ENCODE measurements at regions not wholly inside any gene's neighbourhood (a gene's known extent, or its start where the extent isn't known, plus 50 kb on each side); places are given as distances from the start of the nearest gene placed in this dataset.

DNA sequence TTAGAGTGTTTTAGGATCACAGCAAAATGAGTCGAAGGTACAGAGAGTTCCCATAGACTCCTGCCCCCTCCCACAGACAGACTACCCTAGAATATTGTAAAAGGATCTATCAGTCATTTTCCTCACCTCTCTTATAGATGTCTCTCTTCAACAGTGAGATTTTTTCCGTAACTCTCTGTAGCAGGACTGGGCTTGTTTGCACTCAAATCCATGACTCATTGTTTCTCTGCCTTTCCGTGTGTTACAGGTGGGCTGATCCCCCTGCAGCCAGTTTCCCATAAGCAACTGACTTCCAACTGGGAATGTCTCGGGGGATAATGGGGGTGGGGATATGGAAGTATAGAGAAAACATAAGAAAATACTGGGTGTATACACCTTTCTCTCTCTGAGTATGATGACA lies 921.0 kb downstream of the GATA3 start:
- Histone ChIP-seq H3K4me1 (ENCODE audit: control insufficient read depth in 2 of 2, insufficient read depth in 1 of 2, low read depth in 1 of 2, low read length in 2 of 2) (no peaks in the 10 kb centered on the region), H3K18ac (ENCODE audit: low read length) (no peak overlapping the region), H3K4me2 (ENCODE audit: insufficient read depth, low read length, poor library complexity, severe bottlenecking) (no peak overlapping the region), H4K91ac (ENCODE audit: low read depth, low read length, poor library complexity) (no peak overlapping the region), H3K27ac (replicated peaks; ENCODE audit: low read length) (no peak overlapping the region), H3K4me3 (ENCODE audit: low read length in 2 of 2) (no peak overlapping the region), H3K27me3 (ENCODE audit: control insufficient read depth in 3 of 3, insufficient read depth in 3 of 3, low read depth in 1 of 3, low read length in 3 of 3) (no peaks in the 10 kb centered on the region), H2AK5ac (ENCODE audit: low read depth, low read length) (no peak overlapping the region), H2BK5ac (ENCODE audit: low read length) (no peak overlapping the region), H2BK15ac (ENCODE audit: low read length) (no peak overlapping the region), H3K36me3 (replicated peaks in 1 of 2; ENCODE audit: control insufficient read depth in 2 of 2, insufficient read depth in 2 of 2, low read length in 2 of 2) (no peaks in the 10 kb centered on the region), H3K9me3 (replicated peaks in 1 of 2; ENCODE audit: control insufficient read depth in 2 of 2, insufficient read depth in 1 of 2, low read depth in 1 of 2, low read length in 2 of 2) (no peaks in the 10 kb centered on the region), H2BK120ac (ENCODE audit: low read depth, low read length) (no peak overlapping the region), H2AFZ (ENCODE audit: low read length) (no peak overlapping the region), H3K4ac (ENCODE audit: low read length) (no peak overlapping the region), H3K79me1 (ENCODE audit: low read depth, low read length) (no peaks in the 10 kb centered on the region), H4K8ac (ENCODE audit: low read depth, low read length) (no peak overlapping the region), H3K14ac (ENCODE audit: low read length) (no peak overlapping the region), H3K23ac (ENCODE audit: low read depth, low read length, poor library complexity) (no peak overlapping the region), H3K9ac (ENCODE audit: low read depth, low read length, poor library complexity) (no peak overlapping the region), H2BK12ac (ENCODE audit: low read length) (no peak overlapping the region)
- WGBS, 2 donors (ENCODE audit: extremely low coverage in 2 of 2, insufficient read length in 2 of 2, insufficient replicate concordance in 1 of 2) = no CpG with 5 or more reads among the region's 4 CpGs
- no peak for DNase-seq (ENCODE audit: low spot score)

DNA sequence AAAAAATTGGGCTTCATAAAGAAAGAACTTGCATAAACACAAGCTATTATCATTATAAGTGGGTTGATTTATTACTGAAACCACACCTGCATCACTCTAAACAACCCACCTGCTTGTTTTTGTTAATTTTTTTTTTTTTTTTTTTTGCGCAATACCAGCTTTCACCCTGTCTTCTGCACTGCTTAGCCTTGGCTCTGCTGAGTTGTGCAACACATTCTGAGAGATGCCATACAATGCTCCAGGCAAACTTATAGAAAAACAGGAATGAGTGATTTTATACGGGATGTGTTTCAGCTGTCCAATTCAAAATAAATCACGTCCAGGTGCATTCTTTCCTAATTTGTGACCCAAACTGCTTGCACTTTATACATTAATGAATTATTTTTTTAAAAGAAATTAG lies 923.6 kb downstream of the GATA3 start:
- no peak overlapping the region for H3K23ac ChIP-seq (ENCODE audit: low read depth, low read length, poor library complexity)
- H3K4me3 ChIP-seq (ENCODE audit: low read length in 2 of 2) = no peak overlapping the region
- H3K4me2 ChIP-seq (ENCODE audit: insufficient read depth, low read length, poor library complexity, severe bottlenecking) = no peak overlapping the region
- no peak overlapping the region for H4K8ac ChIP-seq (ENCODE audit: low read depth, low read length)
- no peak overlapping the region for H2BK120ac ChIP-seq (ENCODE audit: low read depth, low read length)
- H2AK5ac ChIP-seq (ENCODE audit: low read depth, low read length) = no peak overlapping the region
- H3K9ac ChIP-seq (ENCODE audit: low read depth, low read length, poor library complexity) = no peak overlapping the region
- no peak overlapping the region for H2BK5ac ChIP-seq (ENCODE audit: low read length)
- no peak for DNase-seq (ENCODE audit: low spot score)
- H2BK15ac ChIP-seq (ENCODE audit: low read length) = no peak overlapping the region
- no peak overlapping the region for H3K4ac ChIP-seq (ENCODE audit: low read length)
- H3K79me1 ChIP-seq (ENCODE audit: low read depth, low read length) = no peaks in the 10 kb centered on the region
- H2AFZ ChIP-seq (ENCODE audit: low read length) = no peak overlapping the region
- H3K27me3 ChIP-seq (ENCODE audit: control insufficient read depth in 3 of 3, insufficient read depth in 3 of 3, low read depth in 1 of 3, low read length in 3 of 3) = no peaks in the 10 kb centered on the region
- H3K4me1 ChIP-seq (ENCODE audit: control insufficient read depth in 2 of 2, insufficient read depth in 1 of 2, low read depth in 1 of 2, low read length in 2 of 2) = no peaks in the 10 kb centered on the region
- no CpG with 5 or more reads among the region's 3 CpGs for WGBS, 2 donors (ENCODE audit: extremely low coverage in 2 of 2, insufficient read length in 2 of 2, insufficient replicate concordance in 1 of 2)
- no peak overlapping the region for H4K91ac ChIP-seq (ENCODE audit: low read depth, low read length, poor library complexity)
- no peak overlapping the region for H3K27ac ChIP-seq (replicated peaks; ENCODE audit: low read length)
- H3K36me3 ChIP-seq (replicated peaks in 1 of 2; ENCODE audit: control insufficient read depth in 2 of 2, insufficient read depth in 2 of 2, low read length in 2 of 2) = no peaks in the 10 kb centered on the region
- H2BK12ac ChIP-seq (ENCODE audit: low read length) = no peak overlapping the region
- H3K14ac ChIP-seq (ENCODE audit: low read length) = no peak overlapping the region
- H3K18ac ChIP-seq (ENCODE audit: low read length) = no peak overlapping the region
- no peaks in the 10 kb centered on the region for H3K9me3 ChIP-seq (replicated peaks in 1 of 2; ENCODE audit: control insufficient read depth in 2 of 2, insufficient read depth in 1 of 2, low read depth in 1 of 2, low read length in 2 of 2)

DNA sequence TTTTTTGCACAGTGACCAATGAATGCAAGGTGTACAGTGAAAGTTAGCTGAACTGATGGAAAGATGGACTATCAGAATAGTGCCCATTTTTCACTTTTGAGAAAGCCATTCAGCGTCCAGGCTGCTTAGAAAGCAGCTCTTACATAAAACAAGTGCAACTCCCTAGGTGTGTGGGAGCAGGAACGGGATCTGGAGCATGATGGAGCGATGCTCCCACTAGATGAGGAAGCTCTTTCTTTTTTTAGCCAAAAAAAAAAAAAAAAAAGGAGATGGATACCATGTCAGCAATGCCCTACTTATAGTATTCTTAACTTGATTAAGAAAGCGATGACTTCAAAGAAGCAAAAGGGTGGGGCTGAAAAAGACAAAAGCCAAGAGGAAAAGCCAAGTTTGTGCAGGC lies 925.5 kb downstream of the GATA3 start:
- DNase-seq (ENCODE audit: low spot score) = no peak
- no peak overlapping the region for H3K18ac ChIP-seq (ENCODE audit: low read length)
- no peak overlapping the region for H3K27ac ChIP-seq (replicated peaks; ENCODE audit: low read length)
- no peak overlapping the region for H3K4ac ChIP-seq (ENCODE audit: low read length)
- no peak overlapping the region for H2AK5ac ChIP-seq (ENCODE audit: low read depth, low read length)
- no peak overlapping the region for H3K9ac ChIP-seq (ENCODE audit: low read depth, low read length, poor library complexity)
- no peak overlapping the region for H4K8ac ChIP-seq (ENCODE audit: low read depth, low read length)
- H3K36me3 ChIP-seq (replicated peaks in 1 of 2; ENCODE audit: control insufficient read depth in 2 of 2, insufficient read depth in 2 of 2, low read length in 2 of 2) = no peaks in the 10 kb centered on the region
- no peak overlapping the region for H4K91ac ChIP-seq (ENCODE audit: low read depth, low read length, poor library complexity)
- no peak overlapping the region for H2BK15ac ChIP-seq (ENCODE audit: low read length)
- H3K9me3 ChIP-seq (replicated peaks in 1 of 2; ENCODE audit: control insufficient read depth in 2 of 2, insufficient read depth in 1 of 2, low read depth in 1 of 2, low read length in 2 of 2) = no peaks in the 10 kb centered on the region
- no peak overlapping the region for H3K14ac ChIP-seq (ENCODE audit: low read length)
- no peak overlapping the region for H2BK5ac ChIP-seq (ENCODE audit: low read length)
- no peak overlapping the region for H2BK12ac ChIP-seq (ENCODE audit: low read length)
- no peak overlapping the region for H2AFZ ChIP-seq (ENCODE audit: low read length)
- no peaks in the 10 kb centered on the region for H3K79me1 ChIP-seq (ENCODE audit: low read depth, low read length)
- H3K23ac ChIP-seq (ENCODE audit: low read depth, low read length, poor library complexity) = no peak overlapping the region
- no CpG with 5 or more reads among the region's 4 CpGs for whole genome bisulfite sequencing, 2 donors (ENCODE audit: extremely low coverage in 2 of 2, insufficient read length in 2 of 2, insufficient replicate concordance in 1 of 2)
- no peak overlapping the region for H3K4me2 ChIP-seq (ENCODE audit: insufficient read depth, low read length, poor library complexity, severe bottlenecking)
- no peak overlapping the region for H2BK120ac ChIP-seq (ENCODE audit: low read depth, low read length)
- H3K4me3 ChIP-seq (ENCODE audit: low read length in 2 of 2) = no peak overlapping the region
- H3K27me3 ChIP-seq (ENCODE audit: control insufficient read depth in 3 of 3, insufficient read depth in 3 of 3, low read depth in 1 of 3, low read length in 3 of 3) = no peaks in the 10 kb centered on the region
- no peaks in the 10 kb centered on the region for H3K4me1 ChIP-seq (ENCODE audit: control insufficient read depth in 2 of 2, insufficient read depth in 1 of 2, low read depth in 1 of 2, low read length in 2 of 2)

DNA sequence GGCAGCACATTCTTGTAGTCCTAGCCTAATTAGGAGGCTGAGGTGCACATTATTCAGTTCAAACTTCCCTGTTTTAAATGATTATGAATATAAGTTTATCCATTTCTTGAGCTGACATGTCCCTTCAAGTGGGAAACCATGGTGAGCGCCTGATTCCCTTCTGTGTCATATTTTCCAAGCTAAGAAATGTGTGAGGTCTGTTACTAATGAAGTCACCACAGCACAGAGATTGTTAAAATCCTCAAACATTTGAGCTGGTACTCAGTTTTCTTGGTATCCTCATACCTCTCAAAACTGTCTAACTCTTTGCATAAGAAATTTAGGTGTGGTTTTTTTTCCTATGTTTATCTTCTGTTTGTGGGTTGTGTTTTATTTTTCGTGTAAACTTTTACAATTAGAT lies 926.8 kb downstream of the GATA3 start:
- Histone ChIP-seq H2BK12ac (ENCODE audit: low read length) (no peak overlapping the region), H4K8ac (ENCODE audit: low read depth, low read length) (no peak overlapping the region), H2BK15ac (ENCODE audit: low read length) (no peak overlapping the region), H3K14ac (ENCODE audit: low read length) (no peak overlapping the region), H3K27ac (replicated peaks; ENCODE audit: low read length) (no peak overlapping the region), H2AFZ (ENCODE audit: low read length) (no peak overlapping the region), H3K4ac (ENCODE audit: low read length) (no peak overlapping the region), H3K4me3 (ENCODE audit: low read length in 2 of 2) (no peak overlapping the region), H3K4me1 (ENCODE audit: control insufficient read depth in 2 of 2, insufficient read depth in 1 of 2, low read depth in 1 of 2, low read length in 2 of 2) (no peaks in the 10 kb centered on the region), H3K9me3 (replicated peaks in 1 of 2; ENCODE audit: control insufficient read depth in 2 of 2, insufficient read depth in 1 of 2, low read depth in 1 of 2, low read length in 2 of 2) (no peaks in the 10 kb centered on the region), H3K27me3 (ENCODE audit: control insufficient read depth in 3 of 3, insufficient read depth in 3 of 3, low read depth in 1 of 3, low read length in 3 of 3) (no peaks in the 10 kb centered on the region), H3K36me3 (replicated peaks in 1 of 2; ENCODE audit: control insufficient read depth in 2 of 2, insufficient read depth in 2 of 2, low read length in 2 of 2) (no peaks in the 10 kb centered on the region), H3K79me1 (ENCODE audit: low read depth, low read length) (no peaks in the 10 kb centered on the region), H2BK5ac (ENCODE audit: low read length) (no peak overlapping the region), H2BK120ac (ENCODE audit: low read depth, low read length) (no peak overlapping the region), H3K23ac (ENCODE audit: low read depth, low read length, poor library complexity) (no peak overlapping the region), H3K9ac (ENCODE audit: low read depth, low read length, poor library complexity) (no peak overlapping the region), H4K91ac (ENCODE audit: low read depth, low read length, poor library complexity) (no peak overlapping the region), H3K18ac (ENCODE audit: low read length) (no peak overlapping the region), H2AK5ac (ENCODE audit: low read depth, low read length) (no peak overlapping the region), H3K4me2 (ENCODE audit: insufficient read depth, low read length, poor library complexity, severe bottlenecking) (no peak overlapping the region)
- no peak for DNase-seq (ENCODE audit: low spot score)
- WGBS, 2 donors (ENCODE audit: extremely low coverage in 2 of 2, insufficient read length in 2 of 2, insufficient replicate concordance in 1 of 2) = no CpG with 5 or more reads among the region's 2 CpGs

Data from neuronal stem cell (in vitro differentiated cells).